Kidney (tissue), 13 donors: ENCODE measurements at regions not wholly inside any gene's neighbourhood (a gene's known extent, or its start where the extent isn't known, plus 50 kb on each side); places are given as distances from the start of the nearest gene placed in this dataset.

ENCODE experiments used
- DNase-seq, 5 donors: peaks; one replicate each; pipeline ENCODE4 v3.0.0-alpha.2; 2013 to 2020
- FAIRE-seq: peaks from 2 replicates; lab custom pipeline; 2012; peaks lifted over from hg19 to GRCh38; lab: Jason Lieb, UNC
- H3K27ac ChIP-seq, 2 donors: one replicate each; pipeline ENCODE4 v1.7.0; 2013; ENCODE audit warnings: low read depth in 2 of 2, low read length in 2 of 2, inconsistent platforms in 1 of 2
- H3K27me3 ChIP-seq: one replicate; pipeline ENCODE4 v1.7.1; 2013; ENCODE audit warnings: low read length, inconsistent platforms; ENCODE audit not compliant: control insufficient read depth, insufficient read depth
- H3K36me3 ChIP-seq, 3 donors: one replicate each; pipeline versions ENCODE4 v1.7.0 to v1.7.1; 2013; ENCODE audit warnings: low read length in 3 of 3, control low read depth in 1 of 3, inconsistent platforms in 1 of 3; ENCODE audit not compliant: insufficient read depth in 3 of 3, control insufficient read depth in 2 of 3
- H3K4me1 ChIP-seq, 3 donors: one replicate each; pipeline versions ENCODE4 v1.7.0 to v1.7.1; 2013; ENCODE audit warnings: low read length in 3 of 3, inconsistent platforms in 1 of 3, low read depth in 1 of 3; ENCODE audit not compliant: control insufficient read depth in 2 of 3, insufficient read depth in 2 of 3
- H3K4me3 ChIP-seq, 3 donors: one replicate each; pipeline versions ENCODE4 v1.7.0 to v1.8.1; 2013; ENCODE audit warnings: low read length in 3 of 3, control low read depth in 1 of 3, inconsistent platforms in 1 of 3
- H3K9ac ChIP-seq, 3 donors: one replicate each; pipeline versions ENCODE4 v1.7.0 to v1.7.1; 2013; ENCODE audit warnings: low read length in 3 of 3, control low read depth in 1 of 3, inconsistent platforms in 1 of 3
- H3K9me3 ChIP-seq, 3 donors: one replicate each; pipeline versions ENCODE4 v1.7.0 to v1.7.1; 2013; ENCODE audit warnings: low read length in 3 of 3, control low read depth in 1 of 3, inconsistent platforms in 1 of 3; ENCODE audit not compliant: control insufficient read depth in 2 of 3, insufficient read depth in 1 of 3
- intact Hi-C: fragments of 100-400 bp; cut with DNase I; formaldehyde crosslinking; loops from one replicate; pipeline ENCODE4 v1.11.1; 2022
- TF ChIP-seq, protein P1 (sequence below): IDR thresholded peaks from 3 replicates; pipeline ENCODE4 v1.5.1; 2012; ENCODE audit warnings: mild to moderate bottlenecking, moderate library complexity, borderline replicate concordance; ENCODE audit not compliant: insufficient read depth; ENCODE audit errors: extremely low read depth
- donor health status: control.
- donor health status: control.
- donor health status: control.
- donor health status: control.
- donor health status: control.
- donor health status: DM: yes; HTN: yes; CAD: no.
- donor health status: Normal renal cell carcinoma (clear cell type).

DNA sequence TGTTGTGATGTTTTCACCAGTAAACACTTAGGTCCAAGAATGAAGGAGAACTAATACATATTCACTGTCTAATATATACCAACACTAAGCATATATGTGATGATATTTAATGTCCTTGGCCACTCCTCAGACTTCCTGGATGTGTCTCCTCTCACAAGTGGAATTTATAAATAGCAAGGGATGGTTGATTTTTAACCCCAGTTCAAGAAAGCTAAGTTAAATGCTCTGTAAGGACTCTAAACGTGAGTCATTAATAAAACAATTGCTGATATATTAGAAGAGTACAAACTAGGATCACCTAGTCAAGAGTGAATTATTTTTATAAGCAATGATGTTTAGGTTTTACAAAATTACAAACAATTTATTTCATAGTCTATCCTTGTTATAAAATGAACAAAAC lies 355.9 kb upstream of the TMEM229A start:
- H3K27me3 ChIP-seq, result no peaks in the 10 kb centered on the region
- no peaks in the 10 kb centered on the region for H3K36me3 ChIP-seq
- no peak for FAIRE-seq
- no peaks in the 10 kb centered on the region for H3K4me1 ChIP-seq
- intact Hi-C loops, result no loop called here
- no peak overlapping the region for H3K9ac ChIP-seq
- TF ChIP-seq, protein P1, sequence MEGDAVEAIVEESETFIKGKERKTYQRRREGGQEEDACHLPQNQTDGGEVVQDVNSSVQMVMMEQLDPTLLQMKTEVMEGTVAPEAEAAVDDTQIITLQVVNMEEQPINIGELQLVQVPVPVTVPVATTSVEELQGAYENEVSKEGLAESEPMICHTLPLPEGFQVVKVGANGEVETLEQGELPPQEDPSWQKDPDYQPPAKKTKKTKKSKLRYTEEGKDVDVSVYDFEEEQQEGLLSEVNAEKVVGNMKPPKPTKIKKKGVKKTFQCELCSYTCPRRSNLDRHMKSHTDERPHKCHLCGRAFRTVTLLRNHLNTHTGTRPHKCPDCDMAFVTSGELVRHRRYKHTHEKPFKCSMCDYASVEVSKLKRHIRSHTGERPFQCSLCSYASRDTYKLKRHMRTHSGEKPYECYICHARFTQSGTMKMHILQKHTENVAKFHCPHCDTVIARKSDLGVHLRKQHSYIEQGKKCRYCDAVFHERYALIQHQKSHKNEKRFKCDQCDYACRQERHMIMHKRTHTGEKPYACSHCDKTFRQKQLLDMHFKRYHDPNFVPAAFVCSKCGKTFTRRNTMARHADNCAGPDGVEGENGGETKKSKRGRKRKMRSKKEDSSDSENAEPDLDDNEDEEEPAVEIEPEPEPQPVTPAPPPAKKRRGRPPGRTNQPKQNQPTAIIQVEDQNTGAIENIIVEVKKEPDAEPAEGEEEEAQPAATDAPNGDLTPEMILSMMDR, result no peak
- H3K4me3 ChIP-seq, result no peak overlapping the region
- no peak for DNase-seq
- H3K9me3 ChIP-seq, result no peaks in the 10 kb centered on the region
- no peak overlapping the region for H3K27ac ChIP-seq

DNA sequence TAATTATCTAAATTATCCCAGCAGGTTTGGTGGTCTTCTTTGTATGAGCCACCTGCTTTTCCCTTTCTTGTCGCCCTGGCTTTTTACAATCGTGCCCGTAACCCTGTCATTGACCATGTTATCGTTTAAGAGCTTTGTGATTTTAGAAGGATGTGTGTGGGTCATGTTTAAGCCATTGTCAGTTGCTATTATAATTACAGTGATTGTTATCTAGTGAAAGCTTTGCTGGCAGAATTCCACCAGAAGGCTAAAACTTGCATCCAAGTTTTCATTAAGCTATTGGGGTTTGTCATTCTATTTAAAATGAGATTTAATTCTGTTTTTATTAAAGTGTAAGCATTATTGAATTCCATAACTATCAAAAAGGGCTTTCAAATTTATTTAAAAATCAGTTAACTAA lies 354.2 kb upstream of the TMEM229A start:
- no peak overlapping the region for H3K27ac ChIP-seq
- no peaks in the 10 kb centered on the region for H3K36me3 ChIP-seq
- H3K4me1 ChIP-seq, result no peaks in the 10 kb centered on the region
- TF ChIP-seq, protein P1, result no peak
- intact Hi-C loops, result no loop called here
- H3K9ac ChIP-seq, result no peak overlapping the region
- no peak for DNase-seq
- no peaks in the 10 kb centered on the region for H3K27me3 ChIP-seq
- no peaks in the 10 kb centered on the region for H3K9me3 ChIP-seq
- no peak overlapping the region for H3K4me3 ChIP-seq
- FAIRE-seq, result no peak

DNA sequence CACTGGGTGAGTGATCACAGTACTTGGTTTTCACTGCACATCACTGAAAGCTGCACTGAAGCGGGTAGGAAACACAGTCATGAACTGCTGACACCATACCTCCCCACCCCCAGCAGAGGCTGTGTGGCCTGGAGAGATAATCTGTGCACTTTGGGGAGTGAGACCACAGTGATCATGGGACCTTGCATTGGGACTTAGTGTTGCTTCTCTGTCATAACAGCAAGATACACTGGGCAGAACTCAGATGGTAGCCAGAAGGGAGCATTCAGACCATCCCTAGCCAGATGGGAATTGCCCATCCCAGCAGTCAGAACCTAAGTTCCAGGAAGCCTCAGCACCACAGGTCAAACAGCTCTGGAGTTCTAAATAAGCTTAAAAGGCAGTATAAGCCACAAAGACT lies 346.4 kb upstream of the TMEM229A start:
- DNase-seq, result no peak
- no peak overlapping the region for H3K4me3 ChIP-seq
- no peaks in the 10 kb centered on the region for H3K36me3 ChIP-seq
- TF ChIP-seq, protein P1, result no peak
- H3K9ac ChIP-seq, result no peak overlapping the region
- no peak overlapping the region for H3K27ac ChIP-seq
- intact Hi-C loops, result no loop called here
- H3K9me3 ChIP-seq, result no peaks in the 10 kb centered on the region
- no peaks in the 10 kb centered on the region for H3K27me3 ChIP-seq
- no peaks in the 10 kb centered on the region for H3K4me1 ChIP-seq
- FAIRE-seq, result no peak

DNA sequence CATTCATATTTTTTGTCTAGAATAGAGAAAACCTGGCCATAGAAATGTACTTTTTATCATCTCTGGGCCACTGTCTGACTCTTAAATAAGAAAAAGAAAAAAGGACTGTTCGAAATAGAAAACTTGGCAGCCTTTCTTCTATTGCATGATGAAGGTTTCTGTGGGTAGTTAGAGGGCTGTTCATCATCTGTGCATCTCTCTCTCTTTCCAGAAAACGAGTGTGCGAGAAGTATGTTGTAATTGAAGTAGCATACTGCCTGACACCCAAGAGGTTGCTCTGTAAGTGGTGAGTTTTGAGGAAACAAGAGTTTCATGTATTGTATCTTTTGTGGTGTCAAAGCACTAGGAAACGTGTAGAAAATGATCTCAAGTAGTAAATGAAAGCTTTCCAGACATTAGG lies 343.2 kb upstream of the TMEM229A start:
- Histone ChIP-seq H3K27ac (no peak overlapping the region), H3K27me3 (no peaks in the 10 kb centered on the region), H3K36me3 (no peaks in the 10 kb centered on the region), H3K4me1 (no peaks in the 10 kb centered on the region), H3K4me3 (no peak overlapping the region), H3K9me3 (no peaks in the 10 kb centered on the region), H3K9ac (no peak overlapping the region)
- TF ChIP-seq, protein P1, result no peak
- intact Hi-C loops, result no loop called here
- FAIRE-seq, result no peak
- no peak for DNase-seq
